HG02763 (cell line): ENCODE measurements at regions not wholly inside any gene's neighbourhood (a gene's known extent, or its start where the extent isn't known, plus 50 kb on each side); places are given as distances from the start of the nearest gene placed in this dataset.
"Not testable (repeated sequence)": the region's sequence is repeated elsewhere in the genome, so short reads cannot be mapped to it uniquely, and the experiment has no call there.

ENCODE experiments used
- ATAC-seq: cut with Tn5 transposase; IDR thresholded peaks from one replicate; pipeline ENCODE4 v1.9.1; 2021; ENCODE audit warnings: mild to moderate bottlenecking, moderate library complexity; ENCODE audit not compliant: unreplicated experiment

DNA sequence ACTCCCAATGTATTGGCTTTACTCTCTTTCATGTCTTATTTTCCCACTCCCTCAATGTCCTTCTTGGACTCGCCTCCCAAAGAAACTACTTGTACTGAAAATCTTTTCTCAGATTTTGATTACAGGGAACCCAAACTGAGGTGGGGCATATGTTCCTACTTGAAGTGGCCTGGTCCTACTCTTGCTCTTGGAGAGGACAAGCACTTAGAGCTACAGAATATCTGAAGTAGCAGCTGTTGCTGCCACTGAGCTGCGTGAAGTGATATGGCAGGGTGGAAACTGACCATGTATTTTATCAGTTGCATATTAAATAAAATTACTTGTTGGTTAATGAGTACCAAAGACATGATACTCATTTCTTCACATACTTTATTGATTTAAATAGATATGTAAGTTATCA, 129.5 kb downstream of the TSEN15 start:
- ATAC-seq, result no peak

DNA sequence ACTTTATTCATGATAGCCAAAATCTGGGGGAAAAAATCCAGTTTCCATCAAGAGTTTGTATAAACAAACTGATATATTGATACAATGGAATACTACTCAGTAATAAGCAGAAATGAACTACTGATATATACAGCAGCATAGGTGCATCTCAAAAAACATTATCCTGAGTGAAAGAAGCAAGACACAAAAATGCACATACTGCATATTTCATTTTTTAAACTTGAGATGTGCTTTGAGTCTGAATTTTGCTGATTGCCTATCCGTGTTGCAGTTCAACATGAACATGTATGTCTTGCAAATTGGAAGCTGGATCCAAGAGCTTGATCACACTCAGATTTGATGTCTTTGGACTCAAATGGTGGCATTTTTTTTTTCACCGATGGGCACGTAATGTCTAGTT, 132.4 kb downstream of the TSEN15 start:
- no peak for ATAC-seq

DNA sequence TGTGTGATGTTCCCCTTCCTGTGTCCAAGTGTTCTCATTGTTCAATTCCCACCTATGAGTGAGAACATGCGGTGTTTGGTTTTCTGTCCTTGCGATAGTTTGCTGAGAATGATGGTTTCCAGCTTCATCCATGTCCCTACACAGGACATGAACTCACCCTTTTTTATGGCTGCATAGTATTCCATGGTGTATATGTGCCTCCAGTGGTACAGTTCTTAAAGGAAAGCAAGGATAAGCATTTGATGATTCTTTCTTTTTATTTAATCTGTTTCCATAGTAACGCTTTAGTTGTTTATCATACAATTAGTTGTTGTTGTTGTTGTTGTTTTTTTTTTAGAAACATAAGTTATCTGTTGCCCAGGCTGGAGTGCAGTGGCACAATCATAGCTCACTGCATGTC, 133.1 kb downstream of the TSEN15 start:
- not testable (repeated sequence) for ATAC-seq

DNA sequence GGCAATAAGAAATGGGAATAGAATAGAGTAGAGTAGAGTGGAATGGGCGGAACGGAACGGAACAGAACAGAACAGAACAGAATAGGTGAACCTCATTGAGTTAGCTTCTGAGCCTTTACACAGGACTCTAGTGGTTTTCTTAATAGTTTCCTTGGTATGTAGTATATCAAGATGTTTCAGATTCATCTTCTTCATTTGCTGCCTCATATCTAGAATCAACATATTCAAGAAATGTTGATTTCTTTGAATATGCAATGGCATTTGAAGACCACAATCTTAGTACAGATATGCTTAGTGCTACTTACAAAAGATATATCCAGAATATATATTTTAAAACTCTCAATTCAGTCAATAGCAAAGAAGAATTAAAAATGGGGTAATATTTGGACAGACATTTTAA, 133.8 kb downstream of the TSEN15 start:
- ATAC-seq, result no peak

DNA sequence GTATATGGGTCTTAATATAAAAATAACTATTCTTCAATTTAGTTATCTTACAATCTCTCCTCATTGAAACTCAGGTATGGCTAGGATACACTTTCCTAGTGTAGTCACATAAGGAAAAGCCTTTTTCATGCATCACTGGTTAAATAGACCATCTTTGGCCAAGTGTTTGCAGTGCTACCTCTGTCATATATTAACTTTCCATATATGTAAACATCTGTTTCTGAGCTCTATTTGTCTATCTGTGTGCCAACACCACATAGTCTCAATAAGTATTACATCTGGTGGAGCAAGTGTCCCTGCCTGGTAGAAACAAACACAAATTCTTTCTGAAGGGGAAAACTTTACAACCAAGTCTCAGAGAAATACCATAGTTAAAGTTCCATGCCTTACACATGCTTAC, 134.6 kb downstream of the TSEN15 start:
- no peak for ATAC-seq

DNA sequence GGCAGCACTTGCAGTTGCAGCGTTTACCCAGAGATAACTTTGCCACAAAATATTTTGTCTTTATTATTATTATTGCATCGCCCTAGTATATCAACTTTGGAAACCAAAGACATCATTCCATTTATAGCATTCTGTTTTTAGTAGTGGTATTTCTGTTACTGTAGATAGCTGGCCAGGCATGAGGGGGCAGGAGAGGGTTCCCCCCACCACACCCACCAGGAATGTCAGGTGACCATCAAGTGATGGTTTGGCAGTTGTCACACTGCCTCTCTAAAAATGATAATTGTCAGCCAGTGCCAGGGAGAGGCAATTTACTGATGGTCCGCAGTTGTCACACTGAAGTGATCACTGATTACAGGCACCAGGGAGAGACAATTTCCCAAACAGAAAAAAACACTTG, 135.6 kb downstream of the TSEN15 start:
- ATAC-seq, result no peak

DNA sequence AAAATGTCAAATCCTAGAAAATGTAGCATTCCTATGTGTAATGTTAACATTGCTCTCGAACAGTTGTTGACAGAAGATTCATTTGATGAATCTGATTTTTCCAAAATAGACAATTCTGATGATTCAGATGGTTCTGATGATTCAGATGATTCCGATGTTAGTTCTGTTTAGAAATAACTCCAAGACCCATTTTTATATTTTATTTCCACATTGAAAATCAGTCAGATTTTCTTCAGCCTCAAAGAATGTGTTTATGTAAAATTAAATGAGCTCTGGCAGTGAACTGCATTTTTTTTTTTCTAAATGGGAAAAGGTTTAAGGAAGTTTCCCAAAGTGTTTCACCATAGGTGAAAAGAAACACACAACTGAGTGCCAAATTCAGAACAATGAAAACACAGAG, 136.5 kb downstream of the TSEN15 start:
- no peak for ATAC-seq

DNA sequence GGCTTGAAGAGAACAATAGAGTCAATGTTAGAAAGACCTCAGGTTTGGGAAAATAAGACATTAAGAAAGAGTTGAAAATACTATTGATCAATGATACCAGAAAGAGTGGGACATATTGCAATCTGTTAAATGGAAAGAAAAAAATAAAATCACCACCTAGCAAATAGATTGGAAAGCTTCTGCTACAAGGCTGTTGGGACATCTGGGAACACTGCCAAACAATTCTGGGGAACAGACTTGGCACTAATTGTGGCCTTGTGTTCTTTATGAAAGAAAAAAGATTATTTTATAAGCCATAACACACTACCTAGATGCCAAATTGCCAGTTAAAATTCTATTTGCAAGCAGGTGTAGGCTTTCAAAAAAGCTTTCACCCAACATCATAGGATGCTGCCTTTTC, 137.8 kb downstream of the TSEN15 start:
- ATAC-seq, result no peak

DNA sequence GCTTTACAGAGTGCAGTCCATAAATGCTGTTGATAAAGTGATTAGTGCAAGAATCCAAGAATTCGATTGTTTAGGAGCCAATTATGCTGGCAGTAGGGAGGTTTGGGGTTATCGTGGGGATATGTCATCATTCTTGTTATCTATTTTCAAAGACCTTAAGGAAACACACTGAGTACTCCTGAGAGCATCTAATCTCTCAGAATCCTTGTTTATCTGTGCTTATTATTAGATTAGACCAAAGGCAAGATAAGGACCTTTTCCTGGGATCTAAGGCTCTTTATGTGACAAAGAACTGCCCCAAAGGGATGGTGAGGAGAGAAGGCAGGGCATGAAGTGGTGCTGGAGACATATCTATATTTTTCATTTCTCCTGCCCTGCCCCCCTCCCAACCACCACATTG, 139.1 kb downstream of the TSEN15 start:
- ATAC-seq, result no peak

DNA sequence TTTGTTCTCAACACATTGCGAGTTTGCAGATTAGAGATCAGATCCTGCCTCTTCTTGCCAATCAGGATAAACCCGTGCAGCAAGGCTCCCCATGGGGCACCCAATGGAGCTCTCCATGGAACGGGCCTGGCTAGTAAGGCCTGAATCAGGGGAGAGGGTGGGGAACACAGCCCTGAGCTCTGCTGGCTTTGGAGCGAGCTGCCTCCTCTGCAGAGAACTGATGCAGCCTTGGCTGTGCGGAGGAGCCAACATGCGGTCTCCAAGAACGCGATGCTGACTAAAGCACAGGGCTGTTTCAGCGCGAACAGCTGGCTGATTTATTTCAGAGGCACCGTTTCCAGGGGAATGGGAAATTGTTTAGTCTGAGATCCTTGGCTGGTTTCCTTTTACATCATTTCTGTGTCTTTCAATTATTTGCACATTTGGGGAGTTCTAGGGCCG, 139.7 kb downstream of the TSEN15 start:
- no peak for ATAC-seq

DNA sequence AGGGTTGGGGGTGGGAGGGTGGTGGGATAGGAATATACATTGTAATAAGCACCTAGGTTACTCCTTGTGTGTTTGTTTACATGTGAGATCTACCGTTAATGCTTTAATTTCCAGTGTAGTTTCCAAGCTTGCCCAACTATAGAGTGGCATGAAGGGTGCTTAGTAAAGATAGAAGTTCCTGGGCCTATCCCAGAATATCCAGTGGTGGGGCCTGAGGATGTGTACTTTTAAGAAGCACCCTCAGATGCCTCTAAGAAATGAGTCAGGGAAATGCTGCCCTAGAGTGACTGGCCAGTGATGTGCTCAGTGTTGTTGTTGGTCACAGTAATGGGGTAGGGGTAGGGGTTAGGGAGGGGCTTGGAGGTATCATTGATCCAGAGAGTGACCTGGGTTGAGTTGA, 141.3 kb downstream of the TSEN15 start:
- ATAC-seq, result no peak

DNA sequence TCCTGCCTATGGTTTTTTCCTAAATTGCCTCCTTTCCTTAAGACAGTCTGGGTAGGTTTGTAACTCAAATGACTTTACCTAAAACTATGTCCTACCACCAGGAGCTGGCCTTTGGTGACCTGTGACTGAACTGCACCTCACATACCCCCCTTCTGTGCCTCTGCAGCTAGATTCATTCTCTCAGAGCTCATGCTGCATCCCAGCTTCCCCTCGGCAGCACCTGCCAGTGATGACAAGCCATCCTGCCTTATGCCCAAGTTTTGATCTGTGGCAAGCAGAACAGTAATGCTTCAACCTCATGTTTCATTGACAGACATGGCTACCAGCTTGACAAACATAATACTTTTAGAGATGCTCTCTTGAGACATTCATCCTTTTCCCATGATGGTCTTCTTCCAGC, 141.9 kb downstream of the TSEN15 start:
- no peak for ATAC-seq

DNA sequence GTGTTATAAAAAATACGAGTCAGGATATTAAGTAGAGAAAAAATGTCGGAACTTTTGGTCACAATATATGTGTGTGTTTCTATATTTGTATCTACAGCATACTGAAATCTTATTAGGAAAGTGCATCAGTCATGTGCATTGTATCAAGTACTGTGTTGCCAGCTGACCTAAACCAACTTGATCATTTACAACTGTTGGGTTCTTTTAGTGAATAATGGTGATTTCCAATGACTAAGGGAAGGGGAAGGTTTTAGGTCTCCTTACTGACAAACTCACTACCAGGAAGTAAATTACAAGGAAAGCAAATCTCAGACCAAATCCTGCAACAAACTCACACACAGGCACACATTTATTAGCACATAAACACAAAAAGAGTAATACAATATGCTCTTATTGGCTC, 142.7 kb downstream of the TSEN15 start:
- ATAC-seq, result no peak

DNA sequence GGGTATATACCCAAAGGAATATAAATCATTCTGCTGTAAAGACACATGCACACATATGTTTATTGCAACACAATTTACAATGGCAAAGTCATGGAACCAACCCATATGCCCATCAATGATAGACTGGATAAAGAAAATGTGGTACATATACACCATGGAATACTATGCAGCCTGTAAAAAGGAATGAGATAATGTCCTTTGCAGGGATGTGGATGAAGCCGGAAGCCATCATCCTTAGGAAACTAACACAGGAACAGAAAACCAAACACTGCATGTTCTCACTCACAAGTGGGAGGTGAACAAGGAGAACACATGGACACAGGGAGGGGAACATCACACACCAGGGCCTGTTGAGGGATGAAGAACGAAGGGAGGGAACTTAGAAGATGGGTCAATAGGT, 144.2 kb downstream of the TSEN15 start:
- ATAC-seq, result not testable (repeated sequence)

DNA sequence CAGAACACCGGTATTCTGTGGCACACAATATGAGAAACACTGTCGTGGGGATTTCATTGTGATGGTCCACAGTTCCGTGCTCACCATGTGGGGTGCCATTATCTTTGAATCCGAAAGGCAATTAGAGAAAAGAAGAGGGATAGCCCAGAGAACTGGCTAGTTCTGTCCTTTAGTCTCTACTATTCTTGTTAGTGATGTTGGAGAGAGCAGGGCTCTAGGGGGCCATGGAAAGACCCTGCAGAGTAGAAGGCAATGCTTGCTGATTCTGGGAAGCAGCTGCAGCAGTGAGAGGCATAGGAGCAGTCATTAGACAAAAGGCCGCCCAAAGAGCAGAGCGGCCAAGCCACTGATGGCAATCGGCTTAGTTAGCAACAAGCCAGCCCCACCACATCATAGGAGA, 146.3 kb downstream of the TSEN15 start:
- no peak for ATAC-seq

DNA sequence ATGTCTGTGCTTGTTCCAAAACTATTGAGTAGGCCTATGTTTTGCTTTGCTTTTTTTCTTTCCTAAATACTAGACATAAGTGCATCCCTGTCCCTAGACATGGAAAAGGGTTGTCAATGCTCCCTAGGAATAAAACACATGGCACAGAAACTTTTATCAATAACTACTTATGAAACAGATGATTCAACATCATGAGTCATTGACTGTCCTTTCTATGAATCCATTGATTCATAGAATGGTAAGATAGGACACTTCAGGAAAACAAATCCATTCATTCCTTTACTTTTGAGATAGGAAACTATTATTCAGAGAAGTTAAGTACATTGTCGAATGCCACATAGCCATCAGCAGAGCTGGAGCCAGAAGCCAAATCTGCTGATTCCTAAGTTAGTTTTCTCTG, 147.5 kb downstream of the TSEN15 start:
- ATAC-seq, result no peak

DNA sequence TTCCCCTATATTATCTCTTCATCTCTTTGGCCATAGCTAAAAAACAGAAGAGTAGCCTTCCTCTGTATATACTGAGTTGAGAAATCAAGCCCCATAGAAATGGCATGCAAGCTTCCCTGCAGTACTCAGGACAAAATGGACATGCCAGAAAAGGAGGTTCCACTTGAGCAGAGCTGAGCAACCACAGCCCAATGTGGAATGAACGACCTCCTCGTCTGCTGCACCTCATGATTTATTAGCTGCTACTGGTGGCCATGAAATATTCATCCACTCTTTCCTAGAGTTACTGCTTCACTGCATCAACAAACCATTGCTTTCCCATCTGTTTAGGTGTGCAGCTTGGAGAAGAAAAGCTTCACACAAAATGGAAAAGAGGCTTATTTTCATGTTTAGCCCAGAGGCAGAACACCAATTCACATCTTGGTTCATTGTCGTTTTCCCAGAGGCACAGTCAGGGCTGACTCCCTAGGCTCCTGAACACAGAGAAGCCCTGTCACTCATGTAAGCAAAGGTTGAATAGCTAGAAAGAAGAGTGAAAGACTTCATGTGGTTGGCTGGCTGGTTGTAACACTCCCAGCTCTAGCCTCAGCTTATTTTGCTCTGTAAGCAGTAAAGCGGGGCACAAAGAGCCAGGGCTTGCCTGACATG, 148.0 kb downstream of the TSEN15 start:
- no peak for ATAC-seq

DNA sequence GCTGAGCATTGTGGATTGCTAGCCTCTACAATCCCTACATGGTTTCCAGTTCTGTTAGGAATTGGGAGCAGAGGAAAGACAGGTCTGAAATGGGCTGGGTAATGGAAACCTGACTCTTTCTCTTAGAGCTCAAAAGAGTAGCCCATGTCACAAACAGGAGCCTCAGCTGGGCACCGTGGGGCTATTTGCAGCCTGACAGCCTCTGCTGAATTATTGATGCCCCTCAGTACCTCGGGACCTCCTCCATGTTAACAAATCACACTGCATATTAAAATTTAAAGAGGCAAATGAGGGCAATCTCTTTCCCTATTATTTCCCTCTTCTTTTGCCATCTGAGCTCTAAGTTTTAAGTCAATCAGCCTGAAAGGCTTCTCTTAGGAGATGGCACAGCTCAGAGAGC, 157.1 kb downstream of the TSEN15 start:
- ATAC-seq, result no peak

DNA sequence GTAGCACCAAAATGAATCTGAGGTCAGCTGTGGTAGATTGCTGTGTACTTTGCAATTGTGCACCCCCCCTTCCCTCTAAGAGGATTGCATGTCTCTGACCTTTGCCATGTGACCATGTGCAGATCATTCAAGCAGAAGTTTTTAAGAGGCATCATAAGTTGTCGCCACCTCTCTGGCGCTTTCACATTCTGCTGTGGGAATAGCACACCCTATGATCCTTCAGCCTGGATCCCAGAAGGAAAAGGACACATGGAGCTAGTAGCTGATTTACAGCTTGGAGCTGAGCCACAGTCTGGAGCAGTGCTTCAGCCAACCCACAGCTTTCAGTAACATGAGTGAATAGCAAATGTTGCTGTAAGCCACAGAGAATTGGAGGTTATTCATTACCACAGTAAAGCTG, 158.5 kb downstream of the TSEN15 start:
- no peak for ATAC-seq

DNA sequence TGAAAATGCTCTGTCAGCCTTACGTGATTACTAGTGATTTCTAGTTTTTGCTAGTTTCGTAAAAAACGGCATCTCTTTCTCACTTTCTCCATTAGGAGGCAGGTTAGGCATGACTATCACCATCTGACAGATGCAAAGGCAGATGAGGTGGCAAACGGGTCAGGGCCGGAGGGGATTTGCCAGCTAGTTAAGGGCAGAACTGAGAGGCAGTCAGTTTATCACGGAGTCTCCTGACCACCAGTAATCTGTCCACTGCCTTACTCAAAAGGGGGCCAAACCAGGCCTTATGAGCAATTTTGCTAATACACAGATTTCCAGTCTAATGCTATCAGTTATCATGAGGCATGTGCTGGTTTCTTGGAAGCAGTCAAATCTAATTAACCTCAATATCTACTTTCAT, 159.3 kb downstream of the TSEN15 start:
- no peak for ATAC-seq

DNA sequence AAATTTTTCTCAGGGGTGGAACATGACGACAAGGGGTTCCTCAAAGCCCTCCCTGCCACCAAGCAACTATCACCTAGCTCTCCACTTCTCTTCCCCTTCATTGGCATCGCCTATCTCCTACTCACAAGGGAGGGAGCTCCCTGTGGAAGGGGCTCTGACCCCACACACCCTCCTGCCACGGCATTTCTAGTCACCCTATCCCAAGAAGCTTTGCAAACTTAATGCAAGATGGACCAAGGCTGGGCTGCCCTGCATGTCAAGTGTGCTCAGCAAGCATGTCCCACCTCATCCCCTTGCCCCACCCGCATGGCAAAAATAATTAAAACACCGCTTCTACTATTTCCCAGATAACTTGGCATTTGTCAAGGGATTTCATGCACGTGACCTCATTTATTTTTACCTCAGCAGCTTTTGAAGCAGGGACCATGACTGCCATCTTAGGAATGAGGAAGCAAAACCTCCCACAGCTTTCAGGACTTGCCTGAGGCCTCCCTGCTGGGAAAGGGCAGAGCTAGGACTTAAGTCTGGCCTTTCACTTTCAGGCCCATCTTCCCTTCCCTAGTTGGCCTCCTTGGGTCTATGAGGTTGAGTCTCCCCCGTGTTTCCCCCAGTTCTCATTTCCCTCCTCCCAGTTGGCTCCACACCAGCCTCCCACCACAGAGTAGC, 161.3 kb downstream of the TSEN15 start:
- ATAC-seq, result no peak

DNA sequence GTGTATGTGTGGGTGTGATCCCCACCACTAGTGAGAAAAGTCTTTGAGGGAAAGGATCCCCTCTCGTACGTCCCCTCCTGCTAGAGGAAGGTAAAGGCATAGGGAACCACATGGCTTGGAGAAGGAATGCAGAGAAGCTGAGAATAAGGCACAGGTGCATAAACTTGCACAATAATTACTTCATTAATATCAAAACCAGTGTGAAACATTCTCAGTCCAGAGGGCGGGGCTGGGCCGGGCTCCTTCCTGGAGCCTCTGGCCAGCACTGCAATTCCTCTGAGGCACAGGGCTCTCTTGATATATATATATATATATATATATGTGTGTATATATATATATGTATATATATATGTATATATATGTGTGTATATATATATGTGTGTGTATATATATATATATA, 162.6 kb downstream of the TSEN15 start:
- ATAC-seq, result no peak
